Lower lobe of right lung (tissue), 2 donors: ENCODE measurements at regions not wholly inside any gene's neighbourhood (a gene's known extent, or its start where the extent isn't known, plus 50 kb on each side); places are given as distances from the start of the nearest gene placed in this dataset.
"Not testable (repeated sequence)": the region's sequence is repeated elsewhere in the genome, so short reads cannot be mapped to it uniquely, and the experiment has no call there.

Experiments used
- ATAC-seq, 2 donors: fragments of 200-7000 bp; cut with Tn5 transposase; one replicate each; pipeline ENCODE4 v1.9.1; 2020 to 2022; ENCODE audit warnings: mild to moderate bottlenecking in 2 of 2, moderate library complexity in 2 of 2
- DNase-seq: peaks from one replicate; pipeline ENCODE4 v3.0.0-alpha.2; 2020
- H3K27ac ChIP-seq: fragments of 200-600 bp; one replicate; pipeline ENCODE4 v1.8.0; 2022
- H3K27me3 ChIP-seq: fragments of 200-600 bp; one replicate; pipeline ENCODE4 v1.8.0; 2022; ENCODE audit warnings: low read depth
- H3K36me3 ChIP-seq: fragments of 200-600 bp; one replicate; pipeline ENCODE4 v1.8.0; 2022; ENCODE audit warnings: mild to moderate bottlenecking
- H3K4me1 ChIP-seq: fragments of 200-600 bp; one replicate; pipeline ENCODE4 v1.8.0; 2022
- H3K4me3 ChIP-seq: fragments of 200-600 bp; one replicate; pipeline ENCODE4 v1.8.0; 2022; ENCODE audit warnings: mild to moderate bottlenecking
- H3K9me3 ChIP-seq: fragments of 200-600 bp; one replicate; pipeline ENCODE4 v1.8.0; 2022
- CTCF ChIP-seq: fragments of 200-600 bp; IDR thresholded peaks from one replicate; pipeline ENCODE4 v1.8.0; 2022; ENCODE audit warnings: antibody characterized with exemption, mild to moderate bottlenecking
- intact Hi-C: fragments of 100-400 bp; cut with DNase I; formaldehyde crosslinking; loops from one replicate; pipeline ENCODE4 v1.11.0; 2022
- donor health status: DM: no; HTN: yes; CAD: no; lungs with severe emphysema.

GRCh38 chr12:100061814-100062213 lies 77.1 kb upstream of the ANKS1B start:
- peaks cover 9% of the 10 kb centered on the region for H3K9me3 ChIP-seq
- intact Hi-C loops, result no loop called here
- DNase-seq (no peak), ATAC-seq (no peak)
- no peaks in the 10 kb centered on the region for H3K27me3 ChIP-seq
- TF ChIP-seq CTCF, result no peak
- no peak overlapping the region for H3K4me3 ChIP-seq
- H3K36me3 ChIP-seq, result peaks cover 51% of the 10 kb centered on the region
- H3K4me1 ChIP-seq, result no peaks in the 10 kb centered on the region
- H3K27ac ChIP-seq, result no peak overlapping the region

GRCh38 chr12:100058482-100059029 lies 73.8 kb upstream of the ANKS1B start:
- H3K36me3 ChIP-seq, result peaks cover 67% of the 10 kb centered on the region
- no peak overlapping the region for H3K27ac ChIP-seq
- H3K9me3 ChIP-seq, result no peaks in the 10 kb centered on the region
- DNase-seq (no peak), ATAC-seq (no peak)
- intact Hi-C loops, result no loop called here
- no peak overlapping the region for H3K4me3 ChIP-seq
- H3K4me1 ChIP-seq, result no peaks in the 10 kb centered on the region
- no peaks in the 10 kb centered on the region for H3K27me3 ChIP-seq
- TF ChIP-seq CTCF, result no peak

- H3K36me3 ChIP-seq, result peaks cover 61% of the 10 kb centered on the region
- intact Hi-C loops, H3K4me3 ChIP-seq, ATAC-seq, H3K4me1 ChIP-seq, H3K27me3 ChIP-seq, DNase-seq, H3K27ac ChIP-seq, H3K9me3 ChIP-seq: not testable (repeated sequence)
Measured at GRCh38 chr12:100046202-100046601, 61.5 kb upstream of the ANKS1B start.

- H3K9me3 ChIP-seq, result no peaks in the 10 kb centered on the region
- peaks cover 42% of the 10 kb centered on the region for H3K36me3 ChIP-seq
- TF ChIP-seq CTCF, result no peak
- H3K27ac ChIP-seq, result no peak overlapping the region
- H3K27me3 ChIP-seq, result no peaks in the 10 kb centered on the region
- intact Hi-C loops, result no loop called here
- no peak for DNase-seq
- H3K4me1 ChIP-seq, result no peaks in the 10 kb centered on the region
- no peak overlapping the region for H3K4me3 ChIP-seq
- ATAC-seq, result no peak
Measured at GRCh38 chr12:100044266-100044665, 59.5 kb upstream of the ANKS1B start.

- DNase-seq, result no peak
- ATAC-seq, result no peak
- no peaks in the 10 kb centered on the region for H3K9me3 ChIP-seq
- intact Hi-C loops, result no loop called here
- H3K4me1 ChIP-seq, result no peaks in the 10 kb centered on the region
- H3K27me3 ChIP-seq, result no peaks in the 10 kb centered on the region
- TF ChIP-seq CTCF, result no peak
- peaks cover 37% of the 10 kb centered on the region for H3K36me3 ChIP-seq
- no peak overlapping the region for H3K27ac ChIP-seq
- H3K4me3 ChIP-seq, result no peak overlapping the region
Measured at GRCh38 chr12:100043631-100044030, 58.9 kb upstream of the ANKS1B start.
